ENCODE measurements at regions not wholly inside any gene's neighbourhood (a gene's known extent, or its start where the extent isn't known, plus 50 kb on each side); places are given as distances from the start of the nearest gene placed in this dataset.

DNA sequence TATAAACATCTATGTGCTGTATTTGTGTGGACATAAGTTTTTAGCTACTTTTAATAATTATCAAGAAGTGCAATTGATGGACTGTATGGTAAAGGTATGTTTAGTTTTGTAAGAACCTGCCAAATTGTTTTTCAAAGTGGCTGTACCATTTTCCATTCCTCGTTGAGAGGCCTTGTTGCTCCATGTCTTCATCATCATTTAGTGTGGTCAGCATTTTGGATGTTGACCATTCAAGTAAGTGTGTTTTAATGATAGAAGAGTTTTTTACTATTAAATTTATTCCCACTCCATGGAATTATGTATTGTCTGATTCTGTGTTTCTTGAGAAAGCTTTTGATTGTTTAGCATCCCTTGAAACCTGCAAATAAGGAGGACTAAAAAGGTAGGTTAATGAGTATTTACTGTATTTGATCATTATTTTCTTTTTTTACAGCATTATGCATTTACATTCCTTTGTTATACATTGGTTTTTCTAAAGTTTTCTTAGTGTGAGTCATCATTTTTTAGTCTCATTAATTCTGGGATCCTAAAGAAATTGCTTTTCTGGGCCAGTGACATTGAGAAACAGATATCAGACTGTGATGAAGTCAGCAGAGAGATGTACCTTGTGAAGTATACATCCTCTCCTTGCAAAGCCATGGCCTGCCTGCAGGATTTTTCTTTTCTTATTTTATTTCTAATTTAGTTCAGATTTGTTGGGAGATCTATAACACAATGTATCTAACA, 312.8 kb upstream of the PTCHD4 start:
- no peak for DNase-seq (ENCODE audit: low read depth in 1 of 2, low spot score in 1 of 2)
- H3K27ac ChIP-seq (replicated peaks) = no peak overlapping the region
- H3K27me3 ChIP-seq (ENCODE audit: insufficient read depth, poor library complexity, severe bottlenecking) = no peaks in the 10 kb centered on the region
- TF ChIP-seq SPI1 (IDR thresholded peaks at IDR 0.05; ENCODE audit: borderline replicate concordance, low read depth) = no peak
- TF ChIP-seq, protein P1, sequence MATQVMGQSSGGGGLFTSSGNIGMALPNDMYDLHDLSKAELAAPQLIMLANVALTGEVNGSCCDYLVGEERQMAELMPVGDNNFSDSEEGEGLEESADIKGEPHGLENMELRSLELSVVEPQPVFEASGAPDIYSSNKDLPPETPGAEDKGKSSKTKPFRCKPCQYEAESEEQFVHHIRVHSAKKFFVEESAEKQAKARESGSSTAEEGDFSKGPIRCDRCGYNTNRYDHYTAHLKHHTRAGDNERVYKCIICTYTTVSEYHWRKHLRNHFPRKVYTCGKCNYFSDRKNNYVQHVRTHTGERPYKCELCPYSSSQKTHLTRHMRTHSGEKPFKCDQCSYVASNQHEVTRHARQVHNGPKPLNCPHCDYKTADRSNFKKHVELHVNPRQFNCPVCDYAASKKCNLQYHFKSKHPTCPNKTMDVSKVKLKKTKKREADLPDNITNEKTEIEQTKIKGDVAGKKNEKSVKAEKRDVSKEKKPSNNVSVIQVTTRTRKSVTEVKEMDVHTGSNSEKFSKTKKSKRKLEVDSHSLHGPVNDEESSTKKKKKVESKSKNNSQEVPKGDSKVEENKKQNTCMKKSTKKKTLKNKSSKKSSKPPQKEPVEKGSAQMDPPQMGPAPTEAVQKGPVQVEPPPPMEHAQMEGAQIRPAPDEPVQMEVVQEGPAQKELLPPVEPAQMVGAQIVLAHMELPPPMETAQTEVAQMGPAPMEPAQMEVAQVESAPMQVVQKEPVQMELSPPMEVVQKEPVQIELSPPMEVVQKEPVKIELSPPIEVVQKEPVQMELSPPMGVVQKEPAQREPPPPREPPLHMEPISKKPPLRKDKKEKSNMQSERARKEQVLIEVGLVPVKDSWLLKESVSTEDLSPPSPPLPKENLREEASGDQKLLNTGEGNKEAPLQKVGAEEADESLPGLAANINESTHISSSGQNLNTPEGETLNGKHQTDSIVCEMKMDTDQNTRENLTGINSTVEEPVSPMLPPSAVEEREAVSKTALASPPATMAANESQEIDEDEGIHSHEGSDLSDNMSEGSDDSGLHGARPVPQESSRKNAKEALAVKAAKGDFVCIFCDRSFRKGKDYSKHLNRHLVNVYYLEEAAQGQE (IDR thresholded peaks at IDR 0.05; ENCODE audit: insufficient replicate concordance, low read depth) = no peak
- no peak for TF ChIP-seq POLR2AphosphoS5 (IDR thresholded peaks at IDR 0.05; ENCODE audit: low read depth)
- no peak for TF ChIP-seq GABPA (IDR thresholded peaks at IDR 0.05; ENCODE audit: low read depth)
- TF ChIP-seq, protein P2, sequence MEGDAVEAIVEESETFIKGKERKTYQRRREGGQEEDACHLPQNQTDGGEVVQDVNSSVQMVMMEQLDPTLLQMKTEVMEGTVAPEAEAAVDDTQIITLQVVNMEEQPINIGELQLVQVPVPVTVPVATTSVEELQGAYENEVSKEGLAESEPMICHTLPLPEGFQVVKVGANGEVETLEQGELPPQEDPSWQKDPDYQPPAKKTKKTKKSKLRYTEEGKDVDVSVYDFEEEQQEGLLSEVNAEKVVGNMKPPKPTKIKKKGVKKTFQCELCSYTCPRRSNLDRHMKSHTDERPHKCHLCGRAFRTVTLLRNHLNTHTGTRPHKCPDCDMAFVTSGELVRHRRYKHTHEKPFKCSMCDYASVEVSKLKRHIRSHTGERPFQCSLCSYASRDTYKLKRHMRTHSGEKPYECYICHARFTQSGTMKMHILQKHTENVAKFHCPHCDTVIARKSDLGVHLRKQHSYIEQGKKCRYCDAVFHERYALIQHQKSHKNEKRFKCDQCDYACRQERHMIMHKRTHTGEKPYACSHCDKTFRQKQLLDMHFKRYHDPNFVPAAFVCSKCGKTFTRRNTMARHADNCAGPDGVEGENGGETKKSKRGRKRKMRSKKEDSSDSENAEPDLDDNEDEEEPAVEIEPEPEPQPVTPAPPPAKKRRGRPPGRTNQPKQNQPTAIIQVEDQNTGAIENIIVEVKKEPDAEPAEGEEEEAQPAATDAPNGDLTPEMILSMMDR (IDR thresholded peaks at IDR 0.05; ENCODE audit: insufficient read depth, low read length) = no peak
- H3K4me3 ChIP-seq (replicated peaks; ENCODE audit: insufficient read depth, low read length) = no peak overlapping the region

DNA sequence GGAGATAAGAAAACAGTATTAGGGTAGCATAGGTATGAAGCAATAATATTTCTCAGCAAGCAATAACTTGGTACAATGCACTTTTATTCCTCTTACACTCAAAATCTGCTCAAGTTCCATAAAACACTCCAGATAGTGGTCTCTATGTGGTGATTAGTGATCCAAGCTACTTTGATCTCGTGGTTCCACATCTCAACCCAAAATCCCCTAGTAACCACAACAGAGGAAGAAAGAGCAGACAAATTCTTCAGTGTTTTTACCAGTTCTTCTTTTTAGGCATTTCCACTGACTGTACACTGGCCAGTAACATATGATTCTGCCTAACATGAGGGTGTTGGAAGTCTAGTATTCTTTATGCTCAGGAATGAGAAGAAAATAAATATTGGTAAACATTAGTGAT, 309.0 kb upstream of the PTCHD4 start:
- DNase-seq (ENCODE audit: low read depth in 1 of 2, low spot score in 1 of 2) = no peak
- Histone ChIP-seq H3K4me3 (replicated peaks; ENCODE audit: insufficient read depth, low read length) (no peak overlapping the region), H3K27ac (replicated peaks) (no peak overlapping the region), H3K27me3 (ENCODE audit: insufficient read depth, poor library complexity, severe bottlenecking) (no peaks in the 10 kb centered on the region)
- no peak for TF ChIP-seq POLR2AphosphoS5 (IDR thresholded peaks at IDR 0.05; ENCODE audit: low read depth)
- TF ChIP-seq, protein P1 (IDR thresholded peaks at IDR 0.05; ENCODE audit: insufficient replicate concordance, low read depth) = no peak
- no peak for TF ChIP-seq SPI1 (IDR thresholded peaks at IDR 0.05; ENCODE audit: borderline replicate concordance, low read depth)
- TF ChIP-seq GABPA (IDR thresholded peaks at IDR 0.05; ENCODE audit: low read depth) = no peak

DNA sequence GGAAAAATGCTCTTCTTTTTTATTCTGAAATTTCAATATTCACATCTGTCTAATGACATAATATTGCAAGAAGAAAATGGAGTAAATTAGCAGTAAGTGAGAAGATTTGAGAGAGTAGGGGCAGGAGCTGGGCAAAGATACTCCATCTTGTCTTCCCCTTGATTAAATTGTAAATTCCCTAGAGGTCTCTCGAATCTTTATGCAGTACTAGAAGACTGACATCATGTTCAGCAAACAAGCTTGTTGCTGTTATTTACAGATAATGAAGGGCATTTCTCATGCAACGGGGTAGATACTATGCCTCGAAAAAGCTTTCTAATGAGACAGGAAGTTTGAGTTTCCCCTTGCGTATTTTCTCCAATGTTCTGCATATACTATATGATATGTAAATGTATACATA, 306.9 kb upstream of the PTCHD4 start:
- no peak for TF ChIP-seq GABPA (IDR thresholded peaks at IDR 0.05; ENCODE audit: low read depth)
- TF ChIP-seq, protein P1 (IDR thresholded peaks at IDR 0.05; ENCODE audit: insufficient replicate concordance, low read depth) = no peak
- TF ChIP-seq SPI1 (IDR thresholded peaks at IDR 0.05; ENCODE audit: borderline replicate concordance, low read depth) = no peak
- TF ChIP-seq, protein P2 (IDR thresholded peaks at IDR 0.05; ENCODE audit: insufficient read depth, low read length) = no peak
- no peak for TF ChIP-seq POLR2AphosphoS5 (IDR thresholded peaks at IDR 0.05; ENCODE audit: low read depth)

More for the DNA sequence above, 306.9 kb upstream of the PTCHD4 start:
- DNase-seq (ENCODE audit: low read depth in 1 of 2, low spot score in 1 of 2) = no peak
- Histone ChIP-seq H3K27me3 (ENCODE audit: insufficient read depth, poor library complexity, severe bottlenecking) (no peaks in the 10 kb centered on the region), H3K4me3 (replicated peaks; ENCODE audit: insufficient read depth, low read length) (no peak overlapping the region), H3K27ac (replicated peaks) (no peak overlapping the region)
